Glutamatergic neuron (in vitro differentiated cells): ENCODE measurements at regions not wholly inside any gene's neighbourhood (a gene's known extent, or its start where the extent isn't known, plus 50 kb on each side); places are given as distances from the start of the nearest gene placed in this dataset.

ENCODE experiments used
- DNase-seq: peaks from one replicate; pipeline ENCODE4 v3.0.0; 2022
- H3K27ac Mint-ChIP-seq: one replicate; pipeline ENCODE4 v1.8.0; 2020; ENCODE audit warnings: mild to moderate bottlenecking, mixed read lengths, inconsistent platforms; ENCODE audit not compliant: unreplicated experiment
- H3K27me3 Mint-ChIP-seq: one replicate; pipeline ENCODE4 v1.8.0; 2020; ENCODE audit warnings: mild to moderate bottlenecking, moderate library complexity, mixed read lengths, inconsistent platforms; ENCODE audit not compliant: unreplicated experiment
- H3K36me3 Mint-ChIP-seq: one replicate; pipeline ENCODE4 v1.8.0; 2020; ENCODE audit warnings: mild to moderate bottlenecking, mixed read lengths, inconsistent platforms; ENCODE audit not compliant: unreplicated experiment
- H3K4me1 Mint-ChIP-seq: one replicate; pipeline ENCODE4 v1.8.0; 2020; ENCODE audit warnings: mild to moderate bottlenecking, low read depth, mixed read lengths, inconsistent platforms; ENCODE audit not compliant: unreplicated experiment
- H3K4me3 Mint-ChIP-seq: one replicate; pipeline ENCODE4 v1.8.0; 2020; ENCODE audit warnings: mild to moderate bottlenecking, mixed read lengths, inconsistent platforms; ENCODE audit not compliant: unreplicated experiment
- H3K9me3 Mint-ChIP-seq: one replicate; pipeline ENCODE4 v1.8.0; 2020; ENCODE audit warnings: mild to moderate bottlenecking, moderate library complexity, mixed read lengths, inconsistent platforms; ENCODE audit not compliant: unreplicated experiment
- CTCF ChIP-seq: fragments of 200-600 bp; sonication (generic); IDR thresholded peaks from one replicate; pipeline ENCODE4 v1.5.0; 2021; ENCODE audit not compliant: partially characterized antibody, unreplicated experiment

- Mint-ChIP-seq H3K27ac (no peak overlapping the region), H3K4me3 (no peak overlapping the region), H3K9me3 (no peaks in the 10 kb centered on the region), H3K4me1 (no peaks in the 10 kb centered on the region), H3K27me3 (no peaks in the 10 kb centered on the region), H3K36me3 (no peaks in the 10 kb centered on the region)
- DNase-seq = no peak
- no peak for TF ChIP-seq CTCF
Measured at GRCh38 chr3:64417816-64418215, 192.6 kb upstream of the PRICKLE2 start.

GRCh38 chr3:64414043-64414442, 188.8 kb upstream of the PRICKLE2 start:
- Mint-ChIP-seq H3K9me3 (no peaks in the 10 kb centered on the region), H3K4me1 (no peaks in the 10 kb centered on the region), H3K27ac (no peak overlapping the region), H3K4me3 (no peak overlapping the region), H3K36me3 (no peaks in the 10 kb centered on the region), H3K27me3 (no peaks in the 10 kb centered on the region)
- DNase-seq = no peak
- TF ChIP-seq CTCF = no peak

- Mint-ChIP-seq H3K27me3 (no peaks in the 10 kb centered on the region), H3K4me3 (no peak overlapping the region), H3K36me3 (no peaks in the 10 kb centered on the region), H3K27ac (no peak overlapping the region), H3K9me3 (no peaks in the 10 kb centered on the region), H3K4me1 (no peaks in the 10 kb centered on the region)
- no peak for DNase-seq
- TF ChIP-seq CTCF = no peak
Measured at GRCh38 chr3:64411101-64411500, 185.8 kb upstream of the PRICKLE2 start.

GRCh38 chr3:64410226-64410625, 185.0 kb upstream of the PRICKLE2 start:
- H3K27ac Mint-ChIP-seq = no peak overlapping the region
- H3K9me3 Mint-ChIP-seq = no peaks in the 10 kb centered on the region
- H3K4me1 Mint-ChIP-seq = no peaks in the 10 kb centered on the region
- TF ChIP-seq CTCF = no peak
- H3K27me3 Mint-ChIP-seq = peaks cover 1% of the 10 kb centered on the region
- no peak for DNase-seq
- no peaks in the 10 kb centered on the region for H3K36me3 Mint-ChIP-seq
- no peak overlapping the region for H3K4me3 Mint-ChIP-seq

- no peak for TF ChIP-seq CTCF
- Mint-ChIP-seq H3K27me3 (peaks cover 1% of the 10 kb centered on the region), H3K9me3 (no peaks in the 10 kb centered on the region), H3K27ac (no peak overlapping the region), H3K4me3 (no peak overlapping the region), H3K4me1 (no peaks in the 10 kb centered on the region), H3K36me3 (no peaks in the 10 kb centered on the region)
- no peak for DNase-seq
Measured at GRCh38 chr3:64408770-64409169, 183.5 kb upstream of the PRICKLE2 start.
